IMR-90 (cell line): ENCODE measurements at regions not wholly inside any gene's neighbourhood (a gene's known extent, or its start where the extent isn't known, plus 50 kb on each side); places are given as distances from the start of the nearest gene placed in this dataset.

Source experiments
- ATAC-seq: fragments of 200-7000 bp; cut with Tn5 transposase; 2 replicates; pipeline ENCODE4 v1.9.1; 2020; ENCODE audit warnings: low read depth, mild to moderate bottlenecking, moderate library complexity
- BruUV-seq: library from RNA; stranded (reverse); fragments of 400-500 nt; replicated peaks from 2 replicates; lab custom pipeline; 2021; lab: Mats Ljungman, UMichigan
- CTCF ChIA-PET: fragments of 300-600 bp; formaldehyde crosslinking; extraction: SDS; loops from one replicate; lab custom pipeline; 2021; ENCODE audit warnings: antibody characterized with exemption; lab: Yijun Ruan, JAX
- POLR2A ChIA-PET: fragments of 300-600 bp; sonication (Branson Sonifier 250); formaldehyde crosslinking; loops from one replicate; lab custom pipeline; 2022; ENCODE audit warnings: antibody characterized with exemption; ENCODE audit not compliant: unreplicated experiment; lab: Charles Lee
- DNase-seq: peaks from one replicate; pipeline ENCODE4 v3.0.0; 2013
- H2AFZ ChIP-seq: replicated peaks from 2 replicates; pipeline ENCODE3; 2013; ENCODE audit warnings: low read length, mild to moderate bottlenecking; ENCODE audit not compliant: poor library complexity
- H2AK5ac ChIP-seq: 2 replicates; pipeline ENCODE4 v1.6.1; 2013; ENCODE audit warnings: low read depth, low read length, inconsistent platforms
- H2AK9ac ChIP-seq: replicated peaks from 2 replicates; pipeline ENCODE3; 2013; ENCODE audit warnings: mild to moderate bottlenecking, low read depth, low read length, moderate library complexity; ENCODE audit not compliant: poor library complexity
- H2BK120ac ChIP-seq: 2 replicates; pipeline ENCODE4 v1.6.1; 2013; ENCODE audit warnings: low read depth, low read length, inconsistent platforms
- H2BK15ac ChIP-seq: 3 replicates; pipeline ENCODE4 v1.6.1; 2013; ENCODE audit warnings: low read depth, low read length, inconsistent platforms
- H2BK20ac ChIP-seq: 2 replicates; pipeline ENCODE4 v1.6.1; 2013; ENCODE audit warnings: low read depth, mild to moderate bottlenecking, inconsistent platforms, low read length, moderate library complexity
- H2BK5ac ChIP-seq: 2 replicates; pipeline ENCODE4 v1.6.1; 2013; ENCODE audit warnings: mild to moderate bottlenecking, low read depth, low read length, inconsistent platforms; ENCODE audit not compliant: poor library complexity, severe bottlenecking
- H3K14ac ChIP-seq: replicated peaks from 2 replicates; pipeline ENCODE4 v1.6.1; 2013; ENCODE audit warnings: low read depth, low read length, inconsistent platforms
- H3K18ac ChIP-seq: 2 replicates; pipeline ENCODE4 v1.6.1; 2013; ENCODE audit warnings: low read depth, low read length, control low read depth
- H3K23ac ChIP-seq: 2 replicates; pipeline ENCODE4 v1.6.1; 2013; ENCODE audit warnings: low read depth, low read length, inconsistent platforms
- H3K27ac ChIP-seq: 2 replicates; pipeline ENCODE4 v1.5.1; 2013; ENCODE audit warnings: mild to moderate bottlenecking, control low read depth, low read length; ENCODE audit not compliant: insufficient read depth
- H3K27me3 ChIP-seq: 2 replicates; pipeline ENCODE4 v1.6.1; 2013; ENCODE audit warnings: low read length; ENCODE audit not compliant: control insufficient read depth, insufficient read depth
- H3K36me3 ChIP-seq: 2 replicates; pipeline ENCODE4 v1.6.1; 2013; ENCODE audit warnings: low read length, mixed read lengths; ENCODE audit not compliant: control insufficient read depth, insufficient read depth
- H3K4ac ChIP-seq: 2 replicates; pipeline ENCODE4 v1.6.1; 2013; ENCODE audit warnings: low read depth, low read length, inconsistent platforms
- H3K4me1 ChIP-seq: 2 replicates; pipeline ENCODE4 v1.6.1; 2013; ENCODE audit warnings: low read length, mixed read lengths; ENCODE audit not compliant: control insufficient read depth, insufficient read depth
- H3K4me2 ChIP-seq: 2 replicates; pipeline ENCODE4 v1.6.1; 2013; ENCODE audit warnings: low read depth, mild to moderate bottlenecking, control low read depth, low read length, moderate library complexity
- H3K4me3 ChIP-seq: 2 replicates; pipeline ENCODE4 v1.5.1; 2013; ENCODE audit warnings: low read depth, mild to moderate bottlenecking, control low read depth, low read length, moderate library complexity; ENCODE audit not compliant: insufficient read depth
- H3K56ac ChIP-seq: 2 replicates; pipeline ENCODE4 v1.6.1; 2013; ENCODE audit warnings: low read length, inconsistent platforms; ENCODE audit not compliant: insufficient read depth; ENCODE audit errors: extremely low read depth
- H3K79me1 ChIP-seq, 2 experiments: 2 replicates each; pipeline ENCODE4 v1.6.1; 2013; ENCODE audit warnings: low read length in 2 of 2, inconsistent platforms in 1 of 2, low read depth in 1 of 2
- H3K9ac ChIP-seq: 2 replicates; pipeline ENCODE4 v1.6.1; 2013; ENCODE audit warnings: low read depth, low read length, control low read depth
- H3K9me1 ChIP-seq: 2 replicates; pipeline ENCODE4 v1.6.1; 2013; ENCODE audit warnings: low read length, inconsistent platforms; ENCODE audit not compliant: insufficient read depth
- H3K9me3 ChIP-seq: 2 replicates; pipeline ENCODE4 v1.6.1; 2013; ENCODE audit warnings: low read length; ENCODE audit not compliant: control insufficient read depth, insufficient read depth
- H4K20me1 ChIP-seq: 2 replicates; pipeline ENCODE4 v1.6.1; 2013; ENCODE audit warnings: low read length, inconsistent platforms; ENCODE audit not compliant: insufficient read depth
- H4K5ac ChIP-seq: 2 replicates; pipeline ENCODE4 v1.6.1; 2013; ENCODE audit warnings: mild to moderate bottlenecking, low read depth, low read length, control low read depth
- H4K8ac ChIP-seq, 2 experiments: 2 replicates each; pipeline ENCODE4 v1.6.1; 2013; ENCODE audit warnings: low read depth in 2 of 2, low read length in 2 of 2, control low read depth in 1 of 2, inconsistent platforms in 1 of 2
- H4K91ac ChIP-seq: 2 replicates; pipeline ENCODE4 v1.6.1; 2013; ENCODE audit warnings: low read depth, low read length, inconsistent platforms; ENCODE audit not compliant: insufficient read depth
- ELK1 ChIP-seq: fragments of 150-350 bp; IDR thresholded peaks from 2 replicates; pipeline ENCODE4 v1.6.1; 2016; ENCODE audit warnings: low read depth, mild to moderate bottlenecking, low read length, moderate library complexity, borderline replicate concordance
- NFE2L2 ChIP-seq: fragments of 150-350 bp; IDR thresholded peaks from 2 replicates; pipeline ENCODE4 v1.6.1; 2016; ENCODE audit warnings: low read depth, mild to moderate bottlenecking, low read length
- RAD21 ChIP-seq: IDR thresholded peaks from 2 replicates; pipeline ENCODE4 v1.6.1; 2012; ENCODE audit warnings: low read length, improper control_type of control experiment
- RCOR1 ChIP-seq: IDR thresholded peaks from 2 replicates; pipeline ENCODE4 v1.6.1; 2012; ENCODE audit warnings: mild to moderate bottlenecking, low read length, improper control_type of control experiment; ENCODE audit not compliant: insufficient replicate concordance
- WGBS, 2 experiments: methylation state at CpG; one replicate each; pipeline versions ENCODE4 v1.1.5 to v1.1.7; 2013; ENCODE audit warnings: missing lambda C conversion rate in 2 of 2; ENCODE audit not compliant: insufficient read length in 1 of 2; ENCODE audit errors: extremely low coverage in 2 of 2; 5-methylcytosine and 5-hydroxymethylcytosine counted together
- dilution Hi-C: fragments of 300-500 bp; cut with HindIII; formaldehyde crosslinking; loops from one replicate; pipeline ENCODE4 v1.14.3; 2018; ENCODE audit warnings: low sequenced_read_pairs; ENCODE audit not compliant: unreplicated experiment
- in situ Hi-C: fragments of 300-500 bp; cut with MboI; formaldehyde crosslinking; loops from 3 replicates; pipeline ENCODE4 v1.14.3; 2019; ENCODE audit warnings: low sequenced_read_pairs, inconsistent platforms, mixed read lengths
- intact Hi-C: fragments of 100-400 bp; cut with micrococcal nuclease; formaldehyde crosslinking; loops from 2 replicates; pipeline ENCODE4 v1.10.0; 2022

DNA sequence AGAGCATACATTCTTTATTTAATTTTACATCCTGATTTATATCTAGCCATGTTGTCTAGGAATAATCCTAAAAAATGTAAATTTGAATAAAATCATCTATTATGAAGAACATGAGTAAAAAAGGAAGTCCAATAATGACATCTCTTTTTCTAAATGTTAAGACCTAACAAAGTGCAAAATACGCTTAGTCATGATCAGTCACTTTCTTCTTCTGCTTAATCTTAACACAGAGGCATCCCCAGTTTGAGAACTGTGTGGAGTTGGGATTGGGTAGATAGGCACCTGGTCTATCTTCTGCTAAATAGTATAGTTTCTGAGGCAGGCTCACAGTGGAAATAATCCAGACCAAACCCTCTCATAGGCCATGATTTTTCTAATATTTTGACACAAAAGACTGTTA is 311.7 kb upstream of the LRRC7 start:
- DNase-seq, result no peak
- POLR2A ChIA-PET, result no interaction called here
- in situ Hi-C loops (no loop called here), intact Hi-C loops (no loop called here), dilution Hi-C loops (no loop called here)
- Histone ChIP-seq H3K4me3 (no peak overlapping the region), H3K36me3 (no peaks in the 10 kb centered on the region), H2BK120ac (no peak overlapping the region), H3K9ac (no peak overlapping the region), H2AK5ac (no peak overlapping the region), H3K27ac (no peak overlapping the region), H4K5ac (no peak overlapping the region), H3K56ac (no peak overlapping the region), H2BK5ac (no peak overlapping the region), H4K20me1 (no peaks in the 10 kb centered on the region), H3K4me2 (no peak overlapping the region), H4K8ac (no peak overlapping the region), H3K14ac (no peak overlapping the region), H2AFZ (no peak overlapping the region), H3K23ac (no peak overlapping the region), H3K4ac (no peak overlapping the region), H2BK15ac (no peak overlapping the region), H3K9me1 (no peaks in the 10 kb centered on the region), H3K79me1 (no peaks in the 10 kb centered on the region), H3K27me3 (no peaks in the 10 kb centered on the region), H2BK20ac (no peak overlapping the region), H3K18ac (no peak overlapping the region), H3K4me1 (no peaks in the 10 kb centered on the region), H2AK9ac (no peak overlapping the region), H4K91ac (no peak overlapping the region), H3K9me3 (no peaks in the 10 kb centered on the region)
- CTCF ChIA-PET, result no interaction called here
- no peak for ATAC-seq
- WGBS, 2 experiments, result no CpG with 5 or more reads among the region's 1 CpG
- BruUV-seq, result no TSS peak
- TF ChIP-seq NFE2L2, result peak; percentile 54
- TF ChIP-seq RAD21, result no peak
- TF ChIP-seq RCOR1, result no peak
- no peak for TF ChIP-seq ELK1
